ENCODE measurements at regions not wholly inside any gene's neighbourhood (a gene's known extent, or its start where the extent isn't known, plus 50 kb on each side); places are given as distances from the start of the nearest gene placed in this dataset.

DNA sequence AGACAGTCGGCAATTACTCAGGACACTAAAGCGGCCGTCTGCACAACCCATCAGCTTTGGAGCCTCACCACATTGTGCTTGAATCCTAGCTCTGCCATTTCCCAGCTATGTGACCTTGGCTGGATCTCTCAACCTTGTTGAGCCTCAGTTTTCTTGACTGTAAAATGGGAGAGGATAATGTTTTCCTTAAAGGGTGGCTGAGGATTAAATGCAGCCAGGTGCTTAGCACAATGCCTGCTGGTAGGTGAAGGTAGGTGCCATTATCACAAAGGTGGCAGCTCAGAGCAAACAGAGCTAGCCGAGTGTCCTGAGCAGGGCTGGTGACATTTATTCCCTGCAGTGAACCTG is 508.5 kb upstream of the ZMIZ1 start:
- no peaks in the 10 kb centered on the region for H3K9me3 ChIP-seq (ENCODE audit: control insufficient read depth in 1 of 2, insufficient read depth in 1 of 2, low read depth in 1 of 2, low read length in 2 of 2)
- TF ChIP-seq EZH2 (IDR thresholded peaks at IDR 0.05) = no peak
- TF ChIP-seq, protein P1, sequence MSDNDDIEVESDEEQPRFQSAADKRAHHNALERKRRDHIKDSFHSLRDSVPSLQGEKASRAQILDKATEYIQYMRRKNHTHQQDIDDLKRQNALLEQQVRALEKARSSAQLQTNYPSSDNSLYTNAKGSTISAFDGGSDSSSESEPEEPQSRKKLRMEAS (IDR thresholded peaks at IDR 0.05) = no peak
- no peak for TF ChIP-seq SIN3A (IDR thresholded peaks at IDR 0.05; ENCODE audit: low read depth)
- no peak for TF ChIP-seq ELF1 (IDR thresholded peaks at IDR 0.05; ENCODE audit: borderline replicate concordance, low read depth)
- TF ChIP-seq RAD21 (IDR thresholded peaks at IDR 0.05; ENCODE audit: low read depth) = no peak
- ChIA-PET RAD21 (ENCODE audit: low non-redundant PET in 1 of 2, low total read pairs in 2 of 2, uncharacterized antibody in 2 of 2, unreplicated experiment in 2 of 2) (no interaction called here), POLR2A (no interaction called here), CTCF (interaction anchor here (1.3 kb wide), 1 partner anchor 513 kb away, joined by 3 read pairs; no protein-coding TSS in a partner anchor)
- no peak for ATAC-seq
- H3K4me2 ChIP-seq (ENCODE audit: low read length) = no peak overlapping the region
- no peaks in the 10 kb centered on the region for H3K9me2 ChIP-seq (ENCODE audit: insufficient read depth)
- H3K4me3 ChIP-seq (replicated peaks in 1 of 2; ENCODE audit: low read depth in 1 of 2, low read length in 2 of 2) = no peak overlapping the region
- H3K79me2 ChIP-seq (ENCODE audit: insufficient read depth, low read length) = no peaks in the 10 kb centered on the region
- no TSS peak for BruUV-seq (replicated peaks)
- H3K4me1 ChIP-seq (ENCODE audit: control insufficient read depth in 1 of 2, insufficient read depth in 2 of 2, low read length in 2 of 2) = no peaks in the 10 kb centered on the region
- H4K20me1 ChIP-seq (ENCODE audit: insufficient read depth) = no peaks in the 10 kb centered on the region
- no peaks in the 10 kb centered on the region for H3K36me3 ChIP-seq (ENCODE audit: control insufficient read depth in 1 of 2, insufficient read depth in 2 of 2, low read length in 2 of 2)
- intact Hi-C loops (cut with micrococcal nuclease) = no loop called here
- peaks cover 25% of the 10 kb centered on the region; the same call in 1 of the 2 replicates for H3K27me3 ChIP-seq (ENCODE audit: insufficient read depth, low read length)
- no peak overlapping the region for H3K27ac ChIP-seq (ENCODE audit: low read depth, low read length)
- H3K9ac ChIP-seq (ENCODE audit: low read length) = no peak overlapping the region
- DNase-seq (ENCODE audit: low read depth, low spot score) = no peak
- no peak overlapping the region for H2AFZ ChIP-seq (ENCODE audit: low read depth, low read length, poor library complexity, severe bottlenecking)

DNA sequence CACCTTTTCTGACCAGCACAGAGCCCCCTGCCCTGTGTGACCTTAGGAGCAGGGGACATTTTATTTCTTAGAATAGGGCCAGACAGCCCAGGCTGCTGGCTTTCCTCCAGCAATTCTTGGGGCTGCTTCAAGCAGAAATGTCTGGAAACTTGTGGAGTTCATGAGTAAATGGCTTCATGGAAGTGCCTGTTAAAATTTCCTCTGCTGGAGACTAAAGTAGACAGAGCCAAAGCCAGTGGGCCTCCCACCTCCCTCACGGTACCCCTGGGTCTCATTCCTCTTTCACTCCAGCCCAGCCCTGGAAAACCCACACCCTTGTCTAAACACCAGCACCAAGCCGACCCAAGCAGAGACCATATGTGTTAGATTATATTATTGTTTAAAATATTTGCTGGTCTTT is 505.5 kb upstream of the ZMIZ1 start:
- Histone ChIP-seq H3K4me1 (ENCODE audit: control insufficient read depth in 1 of 2, insufficient read depth in 2 of 2, low read length in 2 of 2) (no peaks in the 10 kb centered on the region), H3K4me3 (replicated peaks in 1 of 2; ENCODE audit: low read depth in 1 of 2, low read length in 2 of 2) (no peak overlapping the region), H3K79me2 (ENCODE audit: insufficient read depth, low read length) (no peaks in the 10 kb centered on the region), H3K4me2 (ENCODE audit: low read length) (no peak overlapping the region), H3K9me3 (ENCODE audit: control insufficient read depth in 1 of 2, insufficient read depth in 1 of 2, low read depth in 1 of 2, low read length in 2 of 2) (no peaks in the 10 kb centered on the region), H4K20me1 (ENCODE audit: insufficient read depth) (no peaks in the 10 kb centered on the region), H3K9me2 (ENCODE audit: insufficient read depth) (no peaks in the 10 kb centered on the region), H3K27ac (ENCODE audit: low read depth, low read length) (no peak overlapping the region), H3K27me3 (ENCODE audit: insufficient read depth, low read length) (peaks cover 48% of the 10 kb centered on the region), H3K36me3 (ENCODE audit: control insufficient read depth in 1 of 2, insufficient read depth in 2 of 2, low read length in 2 of 2) (no peaks in the 10 kb centered on the region), H3K9ac (ENCODE audit: low read length) (no peak overlapping the region), H2AFZ (ENCODE audit: low read depth, low read length, poor library complexity, severe bottlenecking) (no peak overlapping the region)
- intact Hi-C loops (cut with micrococcal nuclease) = no loop called here
- no peak for DNase-seq (ENCODE audit: low read depth, low spot score)
- BruUV-seq (replicated peaks) = no TSS peak
- ChIA-PET CTCF (no interaction called here), RAD21 (ENCODE audit: low non-redundant PET in 1 of 2, low total read pairs in 2 of 2, uncharacterized antibody in 2 of 2, unreplicated experiment in 2 of 2) (no interaction called here), POLR2A (no interaction called here)
- ATAC-seq = no peak
- TF ChIP-seq CBX3 (IDR thresholded peaks at IDR 0.05; ENCODE audit: low read depth) = no peak
- no peak for TF ChIP-seq TCF7L2 (IDR thresholded peaks at IDR 0.05; ENCODE audit: borderline replicate concordance, extremely low read depth, insufficient read depth, insufficient read length)
- no peak for TF ChIP-seq EZH2 (IDR thresholded peaks at IDR 0.05)
- TF ChIP-seq, protein P2, sequence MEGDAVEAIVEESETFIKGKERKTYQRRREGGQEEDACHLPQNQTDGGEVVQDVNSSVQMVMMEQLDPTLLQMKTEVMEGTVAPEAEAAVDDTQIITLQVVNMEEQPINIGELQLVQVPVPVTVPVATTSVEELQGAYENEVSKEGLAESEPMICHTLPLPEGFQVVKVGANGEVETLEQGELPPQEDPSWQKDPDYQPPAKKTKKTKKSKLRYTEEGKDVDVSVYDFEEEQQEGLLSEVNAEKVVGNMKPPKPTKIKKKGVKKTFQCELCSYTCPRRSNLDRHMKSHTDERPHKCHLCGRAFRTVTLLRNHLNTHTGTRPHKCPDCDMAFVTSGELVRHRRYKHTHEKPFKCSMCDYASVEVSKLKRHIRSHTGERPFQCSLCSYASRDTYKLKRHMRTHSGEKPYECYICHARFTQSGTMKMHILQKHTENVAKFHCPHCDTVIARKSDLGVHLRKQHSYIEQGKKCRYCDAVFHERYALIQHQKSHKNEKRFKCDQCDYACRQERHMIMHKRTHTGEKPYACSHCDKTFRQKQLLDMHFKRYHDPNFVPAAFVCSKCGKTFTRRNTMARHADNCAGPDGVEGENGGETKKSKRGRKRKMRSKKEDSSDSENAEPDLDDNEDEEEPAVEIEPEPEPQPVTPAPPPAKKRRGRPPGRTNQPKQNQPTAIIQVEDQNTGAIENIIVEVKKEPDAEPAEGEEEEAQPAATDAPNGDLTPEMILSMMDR (IDR thresholded peaks at IDR 0.05 in 2 of 3, conservative IDR thresholded peaks at IDR 0.05 in 1 of 3; ENCODE audit: borderline replicate concordance in 1 of 3, insufficient read depth in 1 of 3, low read depth in 2 of 3, low read length in 2 of 3) = no peak
- no peak for TF ChIP-seq SP1 (IDR thresholded peaks at IDR 0.05; ENCODE audit: low read depth)
- TF ChIP-seq, protein P1 (IDR thresholded peaks at IDR 0.05) = no peak
- no peak for TF ChIP-seq FOSL1 (IDR thresholded peaks at IDR 0.05; ENCODE audit: low read depth)
- TF ChIP-seq EGR1 (IDR thresholded peaks at IDR 0.05; ENCODE audit: low read depth) = no peak
- TF ChIP-seq EZH2phosphoT487 (IDR thresholded peaks at IDR 0.05; ENCODE audit: borderline replicate concordance) = no peak
- TF ChIP-seq ZFX (IDR thresholded peaks at IDR 0.05) = no peak
- TF ChIP-seq, protein P3, sequence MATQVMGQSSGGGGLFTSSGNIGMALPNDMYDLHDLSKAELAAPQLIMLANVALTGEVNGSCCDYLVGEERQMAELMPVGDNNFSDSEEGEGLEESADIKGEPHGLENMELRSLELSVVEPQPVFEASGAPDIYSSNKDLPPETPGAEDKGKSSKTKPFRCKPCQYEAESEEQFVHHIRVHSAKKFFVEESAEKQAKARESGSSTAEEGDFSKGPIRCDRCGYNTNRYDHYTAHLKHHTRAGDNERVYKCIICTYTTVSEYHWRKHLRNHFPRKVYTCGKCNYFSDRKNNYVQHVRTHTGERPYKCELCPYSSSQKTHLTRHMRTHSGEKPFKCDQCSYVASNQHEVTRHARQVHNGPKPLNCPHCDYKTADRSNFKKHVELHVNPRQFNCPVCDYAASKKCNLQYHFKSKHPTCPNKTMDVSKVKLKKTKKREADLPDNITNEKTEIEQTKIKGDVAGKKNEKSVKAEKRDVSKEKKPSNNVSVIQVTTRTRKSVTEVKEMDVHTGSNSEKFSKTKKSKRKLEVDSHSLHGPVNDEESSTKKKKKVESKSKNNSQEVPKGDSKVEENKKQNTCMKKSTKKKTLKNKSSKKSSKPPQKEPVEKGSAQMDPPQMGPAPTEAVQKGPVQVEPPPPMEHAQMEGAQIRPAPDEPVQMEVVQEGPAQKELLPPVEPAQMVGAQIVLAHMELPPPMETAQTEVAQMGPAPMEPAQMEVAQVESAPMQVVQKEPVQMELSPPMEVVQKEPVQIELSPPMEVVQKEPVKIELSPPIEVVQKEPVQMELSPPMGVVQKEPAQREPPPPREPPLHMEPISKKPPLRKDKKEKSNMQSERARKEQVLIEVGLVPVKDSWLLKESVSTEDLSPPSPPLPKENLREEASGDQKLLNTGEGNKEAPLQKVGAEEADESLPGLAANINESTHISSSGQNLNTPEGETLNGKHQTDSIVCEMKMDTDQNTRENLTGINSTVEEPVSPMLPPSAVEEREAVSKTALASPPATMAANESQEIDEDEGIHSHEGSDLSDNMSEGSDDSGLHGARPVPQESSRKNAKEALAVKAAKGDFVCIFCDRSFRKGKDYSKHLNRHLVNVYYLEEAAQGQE (IDR thresholded peaks at IDR 0.05; ENCODE audit: low read depth) = no peak
- TF ChIP-seq, protein P4, sequence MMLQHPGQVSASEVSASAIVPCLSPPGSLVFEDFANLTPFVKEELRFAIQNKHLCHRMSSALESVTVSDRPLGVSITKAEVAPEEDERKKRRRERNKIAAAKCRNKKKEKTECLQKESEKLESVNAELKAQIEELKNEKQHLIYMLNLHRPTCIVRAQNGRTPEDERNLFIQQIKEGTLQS (IDR thresholded peaks at IDR 0.05) = no peak
- TF ChIP-seq ZNF274 (IDR thresholded peaks at IDR 0.05; ENCODE audit: low read depth, low read length) = no peak

Data from HCT116 (cell line).